ENCODE measurements at regions not wholly inside any gene's neighbourhood (a gene's known extent, or its start where the extent isn't known, plus 50 kb on each side); places are given as distances from the start of the nearest gene placed in this dataset.
"Not testable (repeated sequence)": the region's sequence is repeated elsewhere in the genome, so short reads cannot be mapped to it uniquely, and the experiment has no call there.

- DNase-seq = no peak
These were observed 755.3 kb downstream of the UQCRFS1 start for GRCh38 chr19:28457620-28458019.

GRCh38 chr19:28456708-28457320, 756.1 kb downstream of the UQCRFS1 start:
- no peak for DNase-seq

- no peak for DNase-seq
These were observed 756.7 kb downstream of the UQCRFS1 start for GRCh38 chr19:28456252-28456651.

- no peak for DNase-seq
These were observed 758.9 kb downstream of the UQCRFS1 start for GRCh38 chr19:28454083-28454482.

- DNase-seq = no peak
These were observed 759.5 kb downstream of the UQCRFS1 start for GRCh38 chr19:28453420-28453819.

GRCh38 chr19:28449803-28450202, 763.1 kb downstream of the UQCRFS1 start:
- no peak for DNase-seq

GRCh38 chr19:28446511-28446910, 766.4 kb downstream of the UQCRFS1 start:
- no peak for DNase-seq

- no peak for DNase-seq
These were observed 767.1 kb downstream of the UQCRFS1 start for GRCh38 chr19:28445826-28446225.

GRCh38 chr19:28444362-28444761, 768.6 kb downstream of the UQCRFS1 start:
- no peak for DNase-seq

- DNase-seq = no peak
These were observed 769.6 kb downstream of the UQCRFS1 start for GRCh38 chr19:28443361-28443760.

- no peak for DNase-seq
These were observed 775.3 kb downstream of the UQCRFS1 start for GRCh38 chr19:28437390-28438346.

GRCh38 chr19:28436320-28436719, 776.6 kb downstream of the UQCRFS1 start:
- DNase-seq = no peak

GRCh38 chr19:28435551-28436271, 777.2 kb downstream of the UQCRFS1 start:
- no peak for DNase-seq

GRCh38 chr19:28434794-28435193, 778.2 kb downstream of the UQCRFS1 start:
- not testable (repeated sequence) for DNase-seq

- not testable (repeated sequence) for DNase-seq
These were observed 778.6 kb downstream of the UQCRFS1 start for GRCh38 chr19:28434365-28434764.

- DNase-seq = not testable (repeated sequence)
These were observed 779.8 kb downstream of the UQCRFS1 start for GRCh38 chr19:28433166-28433565.

GRCh38 chr19:28430214-28430613, 782.7 kb downstream of the UQCRFS1 start:
- DNase-seq = no peak

- no peak for DNase-seq
These were observed 783.6 kb downstream of the UQCRFS1 start for GRCh38 chr19:28429356-28429755.

GRCh38 chr19:28428663-28429348, 784.1 kb downstream of the UQCRFS1 start:
- DNase-seq = no peak

- DNase-seq = no peak
These were observed 785.4 kb downstream of the UQCRFS1 start for GRCh38 chr19:28427376-28428083.

- DNase-seq = no peak
These were observed 786.2 kb downstream of the UQCRFS1 start for GRCh38 chr19:28426730-28427225.

Data from T1000 (cell line).